Smooth muscle cell (in vitro differentiated cells): ENCODE measurements at regions not wholly inside any gene's neighbourhood (a gene's known extent, or its start where the extent isn't known, plus 50 kb on each side); places are given as distances from the start of the nearest gene placed in this dataset.

Experiments used
- DNase-seq: peaks from one replicate; lab custom pipeline; 2025; ENCODE audit not compliant: unreplicated experiment; lab: John Stamatoyannopoulos, UW
- H2AFZ ChIP-seq: fragments of 200-600 bp; sonication (generic); 2 replicates; pipeline ENCODE4 v1.6.0; 2016; ENCODE audit warnings: antibody characterized with exemption, low read depth, mild to moderate bottlenecking
- H3F3A ChIP-seq: fragments of 200-600 bp; sonication (generic); 2 replicates; pipeline ENCODE4 v1.6.0; 2017; ENCODE audit warnings: antibody characterized with exemption, low read depth
- H3K27ac ChIP-seq: fragments of 200-600 bp; sonication (generic); 2 replicates; pipeline ENCODE4 v1.5.1; 2016; ENCODE audit warnings: low read depth, mild to moderate bottlenecking
- H3K27me3 ChIP-seq: fragments of 200-600 bp; sonication (generic); 2 replicates; pipeline ENCODE4 v1.6.1; 2016; ENCODE audit warnings: low read depth, mild to moderate bottlenecking
- H3K36me3 ChIP-seq: fragments of 200-600 bp; sonication (generic); 2 replicates; pipeline ENCODE4 v1.5.1; 2016; ENCODE audit warnings: low read depth
- H3K4me1 ChIP-seq: fragments of 200-600 bp; sonication (generic); 2 replicates; pipeline ENCODE4 v1.5.1; 2016; ENCODE audit warnings: low read depth
- H3K4me2 ChIP-seq: fragments of 200-600 bp; sonication (generic); 2 replicates; pipeline ENCODE4 v1.6.0; 2016; ENCODE audit warnings: mild to moderate bottlenecking
- H3K4me3 ChIP-seq: fragments of 200-600 bp; sonication (generic); 2 replicates; pipeline ENCODE4 v1.5.1; 2016; ENCODE audit warnings: mild to moderate bottlenecking
- H3K79me2 ChIP-seq: fragments of 200-600 bp; sonication (generic); 2 replicates; pipeline ENCODE4 v1.6.0; 2016; ENCODE audit warnings: low read depth, mild to moderate bottlenecking
- H3K9ac ChIP-seq: fragments of 200-600 bp; sonication (generic); 2 replicates; pipeline ENCODE4 v1.6.0; 2016; ENCODE audit warnings: low read depth
- H3K9me3 ChIP-seq: fragments of 200-600 bp; sonication (generic); replicated peaks from 2 replicates; pipeline ENCODE4 v1.5.1; 2016; ENCODE audit warnings: low read depth
- H4K20me1 ChIP-seq: fragments of 200-600 bp; sonication (generic); 2 replicates; pipeline ENCODE4 v1.6.0; 2016; ENCODE audit warnings: low read depth
- CTCF ChIP-seq: fragments of 200-600 bp; sonication (generic); IDR thresholded peaks from 2 replicates; pipeline ENCODE4 v1.5.1; 2017; ENCODE audit warnings: borderline replicate concordance, mild to moderate bottlenecking, antibody characterized with exemption; ENCODE audit not compliant: insufficient read depth, poor library complexity, severe bottlenecking
- WGBS: methylation state at CpG from one replicate; pipeline ENCODE4 v1.1.7; 2016; ENCODE audit warnings: low lambda C conversion rate; 5-methylcytosine and 5-hydroxymethylcytosine counted together

GRCh38 chr2:35827086-35827485, 528.5 kb upstream of the CRIM1 start:
- 79% methylated on average over 5 of the region's 5 CpGs for WGBS

GRCh38 chr2:35822716-35823115, 532.9 kb upstream of the CRIM1 start:
- Histone ChIP-seq H3K27me3 (peaks cover 4% of the 10 kb centered on the region), H2AFZ (no peak overlapping the region), H3F3A (no peaks in the 10 kb centered on the region), H3K4me3 (no peak overlapping the region), H3K4me2 (no peak overlapping the region), H3K9ac (no peak overlapping the region), H4K20me1 (no peaks in the 10 kb centered on the region), H3K9me3 (no peaks in the 10 kb centered on the region), H3K79me2 (no peaks in the 10 kb centered on the region), H3K36me3 (no peaks in the 10 kb centered on the region), H3K4me1 (peaks cover 19% of the 10 kb centered on the region), H3K27ac (no peak overlapping the region)
- DNase-seq: no peak
- WGBS: 48% methylated on average over 3 of the region's 3 CpGs
- TF ChIP-seq CTCF: no peak

More at GRCh38 chr2:35827086-35827485, 528.5 kb upstream of the CRIM1 start:
- Histone ChIP-seq H4K20me1 (no peaks in the 10 kb centered on the region), H3K27me3 (no peaks in the 10 kb centered on the region), H3K9ac (no peak overlapping the region), H3K36me3 (no peaks in the 10 kb centered on the region), H3F3A (no peaks in the 10 kb centered on the region), H3K9me3 (no peaks in the 10 kb centered on the region), H3K79me2 (no peaks in the 10 kb centered on the region), H3K27ac (no peak overlapping the region), H3K4me3 (no peak overlapping the region), H3K4me1 (peaks cover 11% of the 10 kb centered on the region), H2AFZ (no peak overlapping the region), H3K4me2 (no peak overlapping the region)
- no peak for DNase-seq
- no peak for TF ChIP-seq CTCF

GRCh38 chr2:35821675-35822074, 533.9 kb upstream of the CRIM1 start:
- no peaks in the 10 kb centered on the region for H3K79me2 ChIP-seq
- H3K4me3 ChIP-seq: no peak overlapping the region
- no peak overlapping the region for H3K27ac ChIP-seq
- no peak overlapping the region for H3K4me2 ChIP-seq
- no peaks in the 10 kb centered on the region for H4K20me1 ChIP-seq
- peaks cover 4% of the 10 kb centered on the region for H3K27me3 ChIP-seq
- WGBS: 15% methylated on average over 2 of the region's 2 CpGs
- H3K4me1 ChIP-seq: peaks cover 19% of the 10 kb centered on the region
- no peak for DNase-seq
- no peak for TF ChIP-seq CTCF
- no peak overlapping the region for H2AFZ ChIP-seq
- no peaks in the 10 kb centered on the region for H3K9me3 ChIP-seq
- no peaks in the 10 kb centered on the region for H3F3A ChIP-seq
- H3K9ac ChIP-seq: no peak overlapping the region
- no peaks in the 10 kb centered on the region for H3K36me3 ChIP-seq

GRCh38 chr2:35820391-35820790, 535.2 kb upstream of the CRIM1 start:
- no peak for TF ChIP-seq CTCF
- H3K27ac ChIP-seq: no peak overlapping the region
- H3K9me3 ChIP-seq: no peaks in the 10 kb centered on the region
- no peak for DNase-seq
- H2AFZ ChIP-seq: no peak overlapping the region
- H4K20me1 ChIP-seq: no peaks in the 10 kb centered on the region
- H3F3A ChIP-seq: no peaks in the 10 kb centered on the region
- H3K36me3 ChIP-seq: no peaks in the 10 kb centered on the region
- H3K4me3 ChIP-seq: no peak overlapping the region
- no peak overlapping the region for H3K4me2 ChIP-seq
- peaks cover 19% of the 10 kb centered on the region for H3K4me1 ChIP-seq
- WGBS: 91% methylated on average over 2 of the region's 2 CpGs
- no peaks in the 10 kb centered on the region for H3K79me2 ChIP-seq
- peaks cover 4% of the 10 kb centered on the region for H3K27me3 ChIP-seq
- H3K9ac ChIP-seq: no peak overlapping the region
